ENCODE measurements at regions not wholly inside any gene's neighbourhood (a gene's known extent, or its start where the extent isn't known, plus 50 kb on each side); places are given as distances from the start of the nearest gene placed in this dataset.

DNA sequence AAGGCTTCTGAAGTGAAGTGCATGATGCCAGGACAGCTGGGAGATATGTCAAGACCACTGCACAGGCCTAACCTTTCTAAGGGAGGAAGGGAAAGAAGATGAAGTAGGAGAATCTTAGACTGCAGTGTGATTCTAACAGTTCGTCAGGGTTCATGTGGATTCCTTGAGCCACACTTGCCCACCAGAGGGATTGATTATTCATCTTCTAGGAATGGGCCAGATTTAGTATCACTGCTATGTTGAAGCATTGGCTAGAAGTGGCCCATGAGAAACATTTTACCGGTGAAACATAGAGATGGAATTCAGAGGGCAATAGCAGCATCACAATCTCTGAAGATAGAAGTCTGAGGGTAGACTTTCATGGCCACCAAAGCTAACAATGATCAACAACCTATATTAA lies 550.8 kb upstream of the SLITRK1 start:
- intact Hi-C loops (cut with DNase I; ENCODE audit: low total_unique reads): no loop called here
- no peaks in the 10 kb centered on the region for H3K4me1 ChIP-seq
- 82 to 91% (median 91%) methylated on average over 2 of the region's 2 CpGs for WGBS, 5 donors
- peaks cover 0 to 5% (median 0%) of the 10 kb centered on the region in 8 donors for H3K9me3 ChIP-seq
- no peak overlapping the region for H3K27ac ChIP-seq
- no peaks in the 10 kb centered on the region for H3K27me3 ChIP-seq (replicated peaks in 1 of 7)
- no peaks in the 10 kb centered on the region for H3K36me3 ChIP-seq
- no peak overlapping the region for H3K4me3 ChIP-seq
- DNase-seq: no peak
- TF ChIP-seq POLR2AphosphoS5 (IDR thresholded peaks at IDR 0.05): no peak
- TF ChIP-seq POLR2A (IDR thresholded peaks at IDR 0.05): no peak
- TF ChIP-seq, protein P1, sequence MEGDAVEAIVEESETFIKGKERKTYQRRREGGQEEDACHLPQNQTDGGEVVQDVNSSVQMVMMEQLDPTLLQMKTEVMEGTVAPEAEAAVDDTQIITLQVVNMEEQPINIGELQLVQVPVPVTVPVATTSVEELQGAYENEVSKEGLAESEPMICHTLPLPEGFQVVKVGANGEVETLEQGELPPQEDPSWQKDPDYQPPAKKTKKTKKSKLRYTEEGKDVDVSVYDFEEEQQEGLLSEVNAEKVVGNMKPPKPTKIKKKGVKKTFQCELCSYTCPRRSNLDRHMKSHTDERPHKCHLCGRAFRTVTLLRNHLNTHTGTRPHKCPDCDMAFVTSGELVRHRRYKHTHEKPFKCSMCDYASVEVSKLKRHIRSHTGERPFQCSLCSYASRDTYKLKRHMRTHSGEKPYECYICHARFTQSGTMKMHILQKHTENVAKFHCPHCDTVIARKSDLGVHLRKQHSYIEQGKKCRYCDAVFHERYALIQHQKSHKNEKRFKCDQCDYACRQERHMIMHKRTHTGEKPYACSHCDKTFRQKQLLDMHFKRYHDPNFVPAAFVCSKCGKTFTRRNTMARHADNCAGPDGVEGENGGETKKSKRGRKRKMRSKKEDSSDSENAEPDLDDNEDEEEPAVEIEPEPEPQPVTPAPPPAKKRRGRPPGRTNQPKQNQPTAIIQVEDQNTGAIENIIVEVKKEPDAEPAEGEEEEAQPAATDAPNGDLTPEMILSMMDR (IDR thresholded peaks at IDR 0.05 in 8 of 11, conservative IDR thresholded peaks at IDR 0.05 in 3 of 11): no peak

DNA sequence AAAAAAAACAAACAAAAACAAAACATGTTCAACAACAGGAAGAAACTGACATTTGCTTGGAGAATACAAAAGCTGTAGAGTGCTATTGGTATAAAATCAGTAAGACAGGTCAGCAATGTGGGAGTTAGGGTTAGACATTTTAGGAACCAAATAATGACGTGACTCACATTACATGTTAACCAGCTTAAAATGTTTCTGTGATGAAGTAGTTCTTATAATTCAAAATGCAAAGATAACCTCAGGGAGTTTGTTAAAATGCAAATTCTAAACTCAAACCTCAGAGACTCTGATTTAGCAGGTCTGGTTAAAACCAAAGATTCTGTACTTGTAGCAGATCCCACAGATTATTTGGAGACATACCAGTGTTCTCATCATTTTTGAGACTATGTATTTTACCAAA lies 549.4 kb upstream of the SLITRK1 start:
- WGBS, 5 donors: 47 to 82% (median 64%) methylated on average over 1 of the region's 1 CpG
- TF ChIP-seq POLR2A (IDR thresholded peaks at IDR 0.05) (no peak), POLR2AphosphoS5 (IDR thresholded peaks at IDR 0.05) (no peak)
- TF ChIP-seq, protein P1 (IDR thresholded peaks at IDR 0.05 in 8 of 11, conservative IDR thresholded peaks at IDR 0.05 in 3 of 11): no peak
- Histone ChIP-seq H3K27ac (no peak overlapping the region), H3K27me3 (replicated peaks in 1 of 7) (no peaks in the 10 kb centered on the region), H3K4me1 (no peaks in the 10 kb centered on the region), H3K9me3 (peaks cover 0 to 5% (median 0%) of the 10 kb centered on the region in 8 donors), H3K4me3 (no peak overlapping the region), H3K36me3 (no peaks in the 10 kb centered on the region)
- no peak for DNase-seq
- intact Hi-C loops (cut with DNase I; ENCODE audit: low total_unique reads): no loop called here

DNA sequence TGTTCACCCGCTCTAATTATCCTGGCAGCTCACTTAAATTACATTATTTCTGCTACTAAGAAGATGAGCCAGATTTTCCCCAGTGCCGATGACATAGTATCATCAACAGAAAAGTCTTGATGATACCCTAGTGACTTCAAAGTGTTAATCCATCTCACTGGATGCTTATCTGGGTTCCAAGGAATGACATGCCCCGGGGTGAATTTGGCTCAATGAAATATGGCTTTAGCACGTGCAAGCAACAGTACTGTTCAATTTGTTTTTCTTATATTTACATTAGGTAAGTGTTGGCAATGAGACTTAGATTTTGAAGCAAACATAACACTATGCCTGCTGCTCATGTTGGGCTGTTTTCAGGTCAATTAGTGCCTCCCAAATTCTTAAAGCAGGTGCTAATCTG lies 548.2 kb upstream of the SLITRK1 start:
- WGBS, 5 donors: 51 to 70% (median 66%) methylated on average over 4 of the region's 4 CpGs
- intact Hi-C loops (cut with DNase I; ENCODE audit: low total_unique reads): no loop called here
- no peaks in the 10 kb centered on the region for H3K36me3 ChIP-seq
- H3K4me1 ChIP-seq: no peaks in the 10 kb centered on the region
- H3K4me3 ChIP-seq: no peak overlapping the region
- TF ChIP-seq POLR2A (IDR thresholded peaks at IDR 0.05) (no peak), POLR2AphosphoS5 (IDR thresholded peaks at IDR 0.05) (no peak)
- TF ChIP-seq, protein P1 (IDR thresholded peaks at IDR 0.05 in 8 of 11, conservative IDR thresholded peaks at IDR 0.05 in 3 of 11): no peak
- no peaks in the 10 kb centered on the region for H3K27me3 ChIP-seq (replicated peaks in 1 of 7)
- no peak for DNase-seq
- no peak overlapping the region for H3K27ac ChIP-seq
- peaks cover 0 to 5% (median 0%) of the 10 kb centered on the region in 8 donors for H3K9me3 ChIP-seq

DNA sequence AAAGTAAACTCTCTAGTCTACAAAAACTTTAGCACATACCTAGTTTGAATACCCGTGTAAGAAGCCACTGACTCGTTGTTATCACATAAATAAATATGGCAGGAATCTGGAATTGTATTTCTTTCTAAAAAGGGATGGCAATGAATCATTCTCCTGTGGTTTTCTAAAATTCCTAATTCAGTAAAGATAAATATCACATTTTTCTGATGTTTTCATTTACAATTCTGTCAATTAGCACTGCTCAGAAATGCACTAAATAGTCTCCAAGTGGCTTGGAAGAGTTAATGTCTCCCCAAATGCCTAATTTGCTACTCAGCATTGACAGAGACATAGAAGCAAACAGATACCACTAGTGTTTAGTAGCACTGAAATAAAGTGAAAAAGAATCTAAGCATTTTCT lies 547.7 kb upstream of the SLITRK1 start:
- Histone ChIP-seq H3K36me3 (no peaks in the 10 kb centered on the region), H3K4me3 (no peak overlapping the region), H3K4me1 (no peaks in the 10 kb centered on the region), H3K9me3 (peaks cover 0 to 5% (median 0%) of the 10 kb centered on the region in 8 donors), H3K27me3 (replicated peaks in 1 of 7) (no peaks in the 10 kb centered on the region), H3K27ac (no peak overlapping the region)
- WGBS, 5 donors: 41 to 68% (median 58%) methylated on average over 2 of the region's 2 CpGs
- no peak for TF ChIP-seq POLR2A (IDR thresholded peaks at IDR 0.05)
- no peak for TF ChIP-seq POLR2AphosphoS5 (IDR thresholded peaks at IDR 0.05)
- TF ChIP-seq, protein P1 (IDR thresholded peaks at IDR 0.05 in 8 of 11, conservative IDR thresholded peaks at IDR 0.05 in 3 of 11): no peak
- no peak for DNase-seq
- intact Hi-C loops (cut with DNase I; ENCODE audit: low total_unique reads): no loop called here
